ENCODE measurements at regions not wholly inside any gene's neighbourhood (a gene's known extent, or its start where the extent isn't known, plus 50 kb on each side); places are given as distances from the start of the nearest gene placed in this dataset.

GRCh38 chr4:54588404-54588803, 69.4 kb upstream of the KIT start:
- TF ChIP-seq CTCF (IDR thresholded peaks at IDR 0.05) = no peak
- TF ChIP-seq EZH2 (IDR thresholded peaks at IDR 0.05; ENCODE audit: borderline replicate concordance, insufficient read depth, low read depth, low read length, poor library complexity, severe bottlenecking) = no peak

Data from B cell (primary cell).